Brain microvascular endothelial cell (primary cell): ENCODE measurements at regions not wholly inside any gene's neighbourhood (a gene's known extent, or its start where the extent isn't known, plus 50 kb on each side); places are given as distances from the start of the nearest gene placed in this dataset.

ENCODE experiments used
- DNase-seq: peaks from one replicate; pipeline ENCODE4 v3.0.0-alpha.2; 2020
- H3K27ac ChIP-seq: fragments of 250-450 bp; sonication (Bioruptor Pico); 2 replicates; pipeline ENCODE4 v1.5.1; 2020; ENCODE audit warnings: mild to moderate bottlenecking, moderate library complexity
- H3K27me3 ChIP-seq: fragments of 250-450 bp; sonication (Bioruptor Pico); replicated peaks from 2 replicates; pipeline ENCODE4 v1.5.1; 2020; ENCODE audit warnings: mild to moderate bottlenecking
- H3K36me3 ChIP-seq: fragments of 250-450 bp; sonication (Bioruptor Pico); replicated peaks from 2 replicates; pipeline ENCODE4 v1.5.1; 2020; ENCODE audit warnings: mild to moderate bottlenecking
- H3K4me3 ChIP-seq: 2 replicates; pipeline ENCODE4 v1.5.1; 2011; ENCODE audit warnings: low read depth, mild to moderate bottlenecking, control low read depth, low read length, moderate library complexity
- CTCF ChIP-seq: IDR thresholded peaks from 2 replicates; pipeline ENCODE4 v1.5.1; 2011; ENCODE audit warnings: low read depth, mild to moderate bottlenecking, moderate library complexity, low read length, control low read depth, inconsistent platforms; ENCODE audit errors: missing control alignments
- in situ Hi-C: cut with HindIII; loops from 2 replicates; pipeline ENCODE4 v1.10.0; 2017; ENCODE audit warnings: low sequenced_read_pairs, low pct_ligation_motif_present

GRCh38 chr10:23514321-23514720, 75.4 kb downstream of the OTUD1 start:
- H3K36me3 ChIP-seq, result no peaks in the 10 kb centered on the region
- DNase-seq, result no peak
- no peak for TF ChIP-seq CTCF
- in situ Hi-C loops, result no loop called here
- H3K27me3 ChIP-seq, result no peaks in the 10 kb centered on the region
- no peak overlapping the region for H3K27ac ChIP-seq
- H3K4me3 ChIP-seq, result no peak overlapping the region

GRCh38 chr10:23516530-23516929, 77.7 kb downstream of the OTUD1 start:
- peak; percentile 15 for DNase-seq
- Histone ChIP-seq H3K4me3 (no peak overlapping the region), H3K27me3 (no peaks in the 10 kb centered on the region), H3K36me3 (no peaks in the 10 kb centered on the region), H3K27ac (no peak overlapping the region)
- in situ Hi-C loops, result no loop called here
- peak; percentile 70 for TF ChIP-seq CTCF

- TF ChIP-seq CTCF, result no peak
- in situ Hi-C loops, result no loop called here
- Histone ChIP-seq H3K27me3 (no peaks in the 10 kb centered on the region), H3K36me3 (no peaks in the 10 kb centered on the region), H3K4me3 (no peak overlapping the region), H3K27ac (no peak overlapping the region)
- DNase-seq, result no peak
Measured at GRCh38 chr10:23517155-23517554, 78.3 kb downstream of the OTUD1 start.

- Histone ChIP-seq H3K27ac (no peak overlapping the region), H3K4me3 (no peak overlapping the region), H3K27me3 (no peaks in the 10 kb centered on the region), H3K36me3 (no peaks in the 10 kb centered on the region)
- no peak for DNase-seq
- in situ Hi-C loops, result no loop called here
- TF ChIP-seq CTCF, result no peak
Measured at GRCh38 chr10:23521735-23522134, 82.9 kb downstream of the OTUD1 start.

GRCh38 chr10:23522345-23522744, 83.5 kb downstream of the OTUD1 start:
- Histone ChIP-seq H3K27ac (no peak overlapping the region), H3K27me3 (no peaks in the 10 kb centered on the region), H3K36me3 (no peaks in the 10 kb centered on the region), H3K4me3 (no peak overlapping the region)
- TF ChIP-seq CTCF, result no peak
- in situ Hi-C loops, result no loop called here
- DNase-seq, result peak; percentile 1

GRCh38 chr10:23523251-23523650, 84.4 kb downstream of the OTUD1 start:
- Histone ChIP-seq H3K27ac (no peak overlapping the region), H3K36me3 (no peaks in the 10 kb centered on the region), H3K4me3 (no peak overlapping the region), H3K27me3 (no peaks in the 10 kb centered on the region)
- in situ Hi-C loops, result no loop called here
- no peak for DNase-seq
- no peak for TF ChIP-seq CTCF
